HG03521 (cell line): ENCODE measurements at regions not wholly inside any gene's neighbourhood (a gene's known extent, or its start where the extent isn't known, plus 50 kb on each side); places are given as distances from the start of the nearest gene placed in this dataset.

ENCODE experiments used
- ATAC-seq: cut with Tn5 transposase; IDR thresholded peaks from one replicate; pipeline ENCODE4 v1.9.1; 2021; ENCODE audit warnings: mild to moderate bottlenecking, moderate library complexity; ENCODE audit not compliant: unreplicated experiment

GRCh38 chr1:75984781-75985180 is 52.6 kb upstream of the ASB17 start:
- ATAC-seq = no peak

GRCh38 chr1:75985827-75986226 is 53.6 kb upstream of the ASB17 start:
- peak; percentile 73 for ATAC-seq

GRCh38 chr1:75986478-75986877 is 54.3 kb upstream of the ASB17 start:
- ATAC-seq = no peak

DNA sequence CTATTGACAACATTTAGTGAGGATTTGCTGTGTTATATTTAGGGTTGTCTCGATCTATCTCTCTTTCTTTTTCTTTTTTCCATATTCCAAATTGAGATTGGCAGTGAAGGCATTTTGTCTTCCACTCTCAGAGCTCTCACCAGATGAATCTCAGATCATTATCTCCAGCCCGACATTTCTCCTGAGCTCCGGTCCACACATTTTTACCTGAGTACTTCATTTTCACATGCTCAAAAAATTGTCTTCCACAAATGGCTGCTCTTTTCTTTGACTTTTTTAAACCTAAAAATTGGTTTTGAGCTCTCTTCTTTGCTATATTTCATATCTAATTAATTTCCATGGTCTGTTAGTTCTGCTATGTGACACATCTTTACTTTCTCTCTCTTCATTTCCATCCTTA is 56.9 kb upstream of the ASB17 start:
- ATAC-seq = no peak

GRCh38 chr1:75990686-75991085 is 58.5 kb upstream of the ASB17 start:
- no peak for ATAC-seq

GRCh38 chr1:75991497-75992114 is 59.4 kb upstream of the ASB17 start:
- peak; percentile 75 for ATAC-seq

GRCh38 chr1:75992312-75992711 is 60.1 kb upstream of the ASB17 start:
- no peak for ATAC-seq

DNA sequence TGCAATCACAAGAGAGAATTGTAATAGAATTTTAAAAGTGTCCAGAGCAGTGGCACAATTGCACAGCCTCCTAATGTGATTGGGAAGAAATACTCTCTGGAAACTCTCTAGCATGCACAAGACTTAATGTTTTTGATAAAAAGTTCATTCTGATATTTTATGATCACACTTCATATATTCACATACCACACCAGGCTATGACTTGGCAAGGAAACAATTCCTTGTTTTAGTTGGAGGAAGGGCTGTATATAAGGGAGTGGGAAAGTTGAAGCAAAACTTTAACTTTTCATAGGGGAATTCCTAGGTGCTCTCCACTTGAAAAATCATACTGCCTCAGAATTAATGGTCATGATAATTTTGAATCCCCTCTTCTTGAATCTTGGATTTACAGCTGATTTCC is 61.5 kb upstream of the ASB17 start:
- ATAC-seq = no peak

- no peak for ATAC-seq
These were observed 64.0 kb upstream of the ASB17 start for GRCh38 chr1:75996196-75996595.

- no peak for ATAC-seq
These were observed 66.8 kb upstream of the ASB17 start for GRCh38 chr1:75999034-75999433.

- no peak for ATAC-seq
These were observed 70.6 kb upstream of the ST6GALNAC3 start for GRCh38 chr1:76003946-76004345.

DNA sequence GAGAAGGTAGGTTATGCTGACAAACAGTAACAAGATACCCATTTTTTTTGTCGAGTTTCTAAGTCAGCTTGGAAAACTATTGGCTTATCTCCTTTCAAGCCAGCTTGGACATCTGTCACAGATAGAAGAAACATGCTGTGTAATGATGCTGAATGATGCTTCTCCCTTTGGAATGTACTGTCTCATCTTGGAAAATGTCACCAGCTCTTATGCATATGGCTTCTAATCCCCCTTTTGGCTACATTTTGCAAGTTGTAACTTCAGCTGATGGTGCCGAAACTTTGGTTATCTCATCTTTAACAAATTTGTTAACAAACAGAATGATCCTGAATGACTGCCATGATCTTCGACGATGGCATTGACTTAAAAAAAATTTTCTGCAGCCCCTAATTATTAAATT is 68.8 kb upstream of the ST6GALNAC3 start:
- ATAC-seq = no peak

DNA sequence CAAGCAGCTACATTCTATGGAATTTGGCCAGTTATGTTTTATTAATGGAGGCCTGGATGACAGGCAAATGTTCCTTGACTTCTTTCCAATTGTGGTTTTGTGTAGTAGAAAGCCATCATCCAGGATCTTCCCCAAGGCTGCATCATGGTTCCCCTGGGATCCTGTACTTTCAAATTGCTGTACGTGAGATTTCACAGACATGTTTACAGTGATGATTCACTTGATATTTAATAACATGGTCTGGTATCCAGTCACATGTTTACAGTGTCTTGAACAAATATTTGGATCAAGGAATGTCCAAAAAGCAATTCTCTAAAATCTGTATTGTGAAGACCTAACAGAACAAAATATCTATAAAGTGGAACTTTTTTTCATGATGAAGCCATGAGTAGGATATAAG is 68.3 kb upstream of the ST6GALNAC3 start:
- no peak for ATAC-seq

GRCh38 chr1:76010802-76011201 is 63.7 kb upstream of the ST6GALNAC3 start:
- ATAC-seq = no peak

DNA sequence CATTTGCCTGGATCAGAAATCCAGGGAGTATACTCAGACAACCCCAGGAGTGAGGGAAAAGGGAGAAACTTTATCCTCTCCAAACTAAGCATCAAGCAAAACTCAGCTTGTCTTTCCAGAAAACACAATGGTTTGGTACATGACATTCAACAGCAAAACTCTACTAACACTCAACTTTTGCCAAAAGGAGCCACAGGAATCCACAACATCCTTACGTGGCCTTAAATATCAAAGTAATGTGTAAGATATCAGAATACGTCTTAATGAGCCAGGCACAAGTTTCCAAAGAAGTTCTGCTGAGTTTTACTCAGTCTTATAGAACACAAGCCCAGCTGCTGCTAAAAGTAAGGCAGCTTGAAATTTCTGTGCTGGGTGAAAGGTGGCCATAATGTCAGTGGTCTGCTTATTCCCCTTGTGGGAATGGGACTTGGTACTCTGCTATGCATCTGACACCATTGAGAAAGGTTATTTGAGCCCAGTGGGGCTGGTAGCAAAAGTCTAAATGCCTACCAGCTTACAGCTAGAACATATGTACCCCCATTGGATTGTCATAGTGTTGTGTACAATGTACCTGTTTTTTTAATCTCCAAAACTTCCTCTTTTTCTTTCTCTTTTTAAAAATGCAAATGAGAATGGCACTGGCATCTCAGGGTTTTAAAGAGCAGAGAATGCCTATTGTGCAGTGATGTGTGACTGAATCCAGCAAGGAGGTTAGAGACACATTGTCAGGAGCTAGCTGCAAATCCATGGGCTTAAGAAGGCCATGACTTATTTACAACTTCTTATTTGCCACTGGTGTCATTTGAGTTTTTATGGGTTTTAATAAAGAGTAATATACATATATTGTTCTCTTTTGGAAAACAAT is 62.0 kb upstream of the ST6GALNAC3 start:
- ATAC-seq = no peak

GRCh38 chr1:76013206-76013581 is 61.4 kb upstream of the ST6GALNAC3 start:
- ATAC-seq = no peak

GRCh38 chr1:76015478-76016103 is 59.0 kb upstream of the ST6GALNAC3 start:
- no peak for ATAC-seq

- no peak for ATAC-seq
These were observed 56.5 kb upstream of the ST6GALNAC3 start for GRCh38 chr1:76018045-76018444.

- ATAC-seq = no peak
These were observed 52.7 kb upstream of the ST6GALNAC3 start for GRCh38 chr1:76021846-76022245.

GRCh38 chr1:76023669-76024435 is 50.7 kb upstream of the ST6GALNAC3 start:
- no peak for ATAC-seq
